ENCODE measurements at regions not wholly inside any gene's neighbourhood (a gene's known extent, or its start where the extent isn't known, plus 50 kb on each side); places are given as distances from the start of the nearest gene placed in this dataset.

GRCh38 chr5:67453111-67453905, 256.7 kb upstream of the CD180 start:
- Histone ChIP-seq H3K4me3 (ENCODE audit: low read depth in 2 of 2, low read length in 1 of 2) (no peak overlapping the region), H3K4me1 (ENCODE audit: control insufficient read depth in 1 of 2, insufficient read depth in 2 of 2, low read depth in 1 of 2, low read length in 1 of 2) (no peaks in the 10 kb centered on the region; a peak in 1 of 4 replicates), H3K4me2 (no peak overlapping the region), H3K9ac (no peak overlapping the region), H3K9me2 (no peaks in the 10 kb centered on the region), H3K36me3 (replicated peaks in 1 of 2; ENCODE audit: control insufficient read depth in 1 of 2, insufficient read depth in 2 of 2, low read length in 1 of 2) (no peaks in the 10 kb centered on the region), H3K27ac (ENCODE audit: low read depth in 2 of 2, low read length in 1 of 2) (no peak overlapping the region), H3K79me2 (ENCODE audit: insufficient read depth) (no peaks in the 10 kb centered on the region), H2AFZ (ENCODE audit: low read depth) (no peak overlapping the region), H3K9me3 (no peaks in the 10 kb centered on the region), H3F3A (replicated peaks; ENCODE audit: insufficient read depth) (no peaks in the 10 kb centered on the region), H4K20me1 (ENCODE audit: insufficient read depth) (no peaks in the 10 kb centered on the region), H3K27me3 (ENCODE audit: insufficient read depth) (no peaks in the 10 kb centered on the region)
- CTCF ChIA-PET: no interaction called here
- DNase-seq: no peak
- TF ChIP-seq CHD2 (IDR thresholded peaks at IDR 0.05; ENCODE audit: low read length, partially characterized antibody) (no peak), MXI1 (IDR thresholded peaks at IDR 0.05; ENCODE audit: low read depth, low read length) (no peak), GATA2 (CRISPR knock-in tag; IDR thresholded peaks at IDR 0.05) (no peak), FOSL2 (IDR thresholded peaks at IDR 0.05; ENCODE audit: borderline replicate concordance, low read depth) (no peak), GABPA (IDR thresholded peaks at IDR 0.05; ENCODE audit: low read depth) (no peak), RCOR1 (IDR thresholded peaks at IDR 0.05; ENCODE audit: low read length) (no peak), TCF12 (IDR thresholded peaks at IDR 0.05) (no peak), NRF1 (IDR thresholded peaks at IDR 0.05; ENCODE audit: low read depth, low read length) (no peak), EP300 (IDR thresholded peaks at IDR 0.05; ENCODE audit: borderline replicate concordance in 1 of 2, low read depth in 1 of 2, low read length in 1 of 2) (no peak), FOXM1 (IDR thresholded peaks at IDR 0.05; ENCODE audit: low read depth) (no peak), FOXJ3 (CRISPR knock-in tag; IDR thresholded peaks at IDR 0.05) (no peak), POLR2AphosphoS5 (IDR thresholded peaks at IDR 0.05; ENCODE audit: low read depth, low read length) (no peak), YY1 (IDR thresholded peaks at IDR 0.05; ENCODE audit: low read depth) (no peak)
- 47% methylated on average over 4 of the region's 4 CpGs for WGBS (ENCODE audit: low lambda C conversion rate)
- POLR2A ChIA-PET: no interaction called here

DNA sequence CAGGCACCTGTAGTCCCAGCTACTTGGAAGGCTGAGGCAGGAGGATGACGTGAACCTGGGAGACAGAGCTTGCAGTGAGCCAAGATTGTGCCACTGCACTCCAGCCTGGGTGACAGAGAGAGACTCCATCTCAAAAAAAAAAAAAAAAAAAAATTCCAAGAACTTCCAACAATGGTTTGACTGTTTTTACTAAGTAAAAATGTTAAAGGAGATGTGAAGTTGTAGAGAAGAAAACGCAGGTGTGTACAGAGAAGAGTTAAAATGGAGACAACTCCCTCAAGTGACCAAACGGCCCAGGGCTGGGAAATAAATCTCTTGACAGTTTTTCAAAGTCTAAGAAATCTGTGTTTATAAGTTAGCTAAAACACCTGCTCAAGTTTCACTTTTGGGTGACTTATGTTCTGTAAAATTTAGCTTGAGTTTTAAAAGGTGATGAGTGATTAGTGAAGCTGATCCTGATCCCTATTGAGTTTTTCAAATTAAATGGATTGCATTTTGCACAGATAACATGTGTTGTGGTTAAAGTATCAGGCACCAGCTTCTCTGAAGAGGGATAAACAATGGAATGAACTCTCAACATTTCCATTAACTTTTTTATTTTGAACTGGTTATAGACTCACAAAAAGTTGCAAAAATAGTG, 255.2 kb upstream of the CD180 start:
- Histone ChIP-seq H2AFZ (ENCODE audit: low read depth) (no peak overlapping the region), H3K4me3 (ENCODE audit: low read depth in 2 of 2, low read length in 1 of 2) (no peak overlapping the region), H3K9ac (no peak overlapping the region), H3K27me3 (ENCODE audit: insufficient read depth) (no peaks in the 10 kb centered on the region), H3F3A (replicated peaks; ENCODE audit: insufficient read depth) (no peaks in the 10 kb centered on the region), H3K4me1 (ENCODE audit: control insufficient read depth in 1 of 2, insufficient read depth in 2 of 2, low read depth in 1 of 2, low read length in 1 of 2) (no peaks in the 10 kb centered on the region; a peak in 1 of 4 replicates), H3K79me2 (ENCODE audit: insufficient read depth) (no peaks in the 10 kb centered on the region), H3K27ac (ENCODE audit: low read depth in 2 of 2, low read length in 1 of 2) (no peak overlapping the region), H3K36me3 (replicated peaks in 1 of 2; ENCODE audit: control insufficient read depth in 1 of 2, insufficient read depth in 2 of 2, low read length in 1 of 2) (no peaks in the 10 kb centered on the region), H3K9me3 (no peaks in the 10 kb centered on the region; the same call in 1 of the 2 replicates), H4K20me1 (ENCODE audit: insufficient read depth) (no peaks in the 10 kb centered on the region), H3K4me2 (no peak overlapping the region), H3K9me2 (no peaks in the 10 kb centered on the region)
- no peak for DNase-seq
- POLR2A ChIA-PET: no interaction called here
- WGBS (ENCODE audit: low lambda C conversion rate): 37% methylated on average over 3 of the region's 3 CpGs
- CTCF ChIA-PET: interaction anchor here (1.0 kb wide), 1 partner anchor 21 kb away, joined by 3 read pairs; no protein-coding TSS in a partner anchor
- no peak for TF ChIP-seq NRF1 (IDR thresholded peaks at IDR 0.05; ENCODE audit: low read depth, low read length)
- TF ChIP-seq RCOR1 (IDR thresholded peaks at IDR 0.05; ENCODE audit: low read length): no peak
- TF ChIP-seq MXI1 (IDR thresholded peaks at IDR 0.05; ENCODE audit: low read depth, low read length): no peak
- TF ChIP-seq RXRA (IDR thresholded peaks at IDR 0.05; ENCODE audit: borderline replicate concordance, low read depth): no peak
- TF ChIP-seq, protein P1, sequence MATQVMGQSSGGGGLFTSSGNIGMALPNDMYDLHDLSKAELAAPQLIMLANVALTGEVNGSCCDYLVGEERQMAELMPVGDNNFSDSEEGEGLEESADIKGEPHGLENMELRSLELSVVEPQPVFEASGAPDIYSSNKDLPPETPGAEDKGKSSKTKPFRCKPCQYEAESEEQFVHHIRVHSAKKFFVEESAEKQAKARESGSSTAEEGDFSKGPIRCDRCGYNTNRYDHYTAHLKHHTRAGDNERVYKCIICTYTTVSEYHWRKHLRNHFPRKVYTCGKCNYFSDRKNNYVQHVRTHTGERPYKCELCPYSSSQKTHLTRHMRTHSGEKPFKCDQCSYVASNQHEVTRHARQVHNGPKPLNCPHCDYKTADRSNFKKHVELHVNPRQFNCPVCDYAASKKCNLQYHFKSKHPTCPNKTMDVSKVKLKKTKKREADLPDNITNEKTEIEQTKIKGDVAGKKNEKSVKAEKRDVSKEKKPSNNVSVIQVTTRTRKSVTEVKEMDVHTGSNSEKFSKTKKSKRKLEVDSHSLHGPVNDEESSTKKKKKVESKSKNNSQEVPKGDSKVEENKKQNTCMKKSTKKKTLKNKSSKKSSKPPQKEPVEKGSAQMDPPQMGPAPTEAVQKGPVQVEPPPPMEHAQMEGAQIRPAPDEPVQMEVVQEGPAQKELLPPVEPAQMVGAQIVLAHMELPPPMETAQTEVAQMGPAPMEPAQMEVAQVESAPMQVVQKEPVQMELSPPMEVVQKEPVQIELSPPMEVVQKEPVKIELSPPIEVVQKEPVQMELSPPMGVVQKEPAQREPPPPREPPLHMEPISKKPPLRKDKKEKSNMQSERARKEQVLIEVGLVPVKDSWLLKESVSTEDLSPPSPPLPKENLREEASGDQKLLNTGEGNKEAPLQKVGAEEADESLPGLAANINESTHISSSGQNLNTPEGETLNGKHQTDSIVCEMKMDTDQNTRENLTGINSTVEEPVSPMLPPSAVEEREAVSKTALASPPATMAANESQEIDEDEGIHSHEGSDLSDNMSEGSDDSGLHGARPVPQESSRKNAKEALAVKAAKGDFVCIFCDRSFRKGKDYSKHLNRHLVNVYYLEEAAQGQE (IDR thresholded peaks at IDR 0.05; ENCODE audit: low read depth, low read length): no peak
- no peak for TF ChIP-seq MAX (IDR thresholded peaks at IDR 0.05; ENCODE audit: low read depth)
- TF ChIP-seq GABPA (IDR thresholded peaks at IDR 0.05; ENCODE audit: low read depth): no peak
- TF ChIP-seq SIN3A (IDR thresholded peaks at IDR 0.05; ENCODE audit: borderline replicate concordance, low read depth, low read length): no peak
- no peak for TF ChIP-seq FOXM1 (IDR thresholded peaks at IDR 0.05; ENCODE audit: low read depth)
- no peak for TF ChIP-seq EP300 (IDR thresholded peaks at IDR 0.05; ENCODE audit: borderline replicate concordance in 1 of 2, low read depth in 1 of 2, low read length in 1 of 2)
- TF ChIP-seq JUND (IDR thresholded peaks at IDR 0.05): no peak
- TF ChIP-seq, protein P2, sequence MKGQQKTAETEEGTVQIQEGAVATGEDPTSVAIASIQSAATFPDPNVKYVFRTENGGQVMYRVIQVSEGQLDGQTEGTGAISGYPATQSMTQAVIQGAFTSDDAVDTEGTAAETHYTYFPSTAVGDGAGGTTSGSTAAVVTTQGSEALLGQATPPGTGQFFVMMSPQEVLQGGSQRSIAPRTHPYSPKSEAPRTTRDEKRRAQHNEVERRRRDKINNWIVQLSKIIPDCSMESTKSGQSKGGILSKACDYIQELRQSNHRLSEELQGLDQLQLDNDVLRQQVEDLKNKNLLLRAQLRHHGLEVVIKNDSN (IDR thresholded peaks at IDR 0.05; ENCODE audit: borderline replicate concordance, low read depth): no peak
- no peak for TF ChIP-seq SMC3 (IDR thresholded peaks at IDR 0.05; ENCODE audit: low read depth, low read length)
- no peak for TF ChIP-seq FOXJ3 (CRISPR knock-in tag; IDR thresholded peaks at IDR 0.05)
- TF ChIP-seq FOSL2 (IDR thresholded peaks at IDR 0.05; ENCODE audit: borderline replicate concordance, low read depth): no peak
- no peak for TF ChIP-seq CHD2 (IDR thresholded peaks at IDR 0.05; ENCODE audit: low read length, partially characterized antibody)
- TF ChIP-seq PBX3 (IDR thresholded peaks at IDR 0.05): no peak
